K562 (cell line): ENCODE measurements at regions not wholly inside any gene's neighbourhood (a gene's known extent, or its start where the extent isn't known, plus 50 kb on each side); places are given as distances from the start of the nearest gene placed in this dataset.

Experiments used
- ARID3A ChIP-seq: IDR thresholded peaks from 2 replicates; pipeline ENCODE4 v1.6.1; 2012; ENCODE audit warnings: low read depth, low read length, improper control_type of control experiment, borderline replicate concordance
- CCAR2 ChIP-seq: fragments of 200-400 bp; formaldehyde crosslinking; IDR thresholded peaks from 2 replicates; pipeline ENCODE4 v1.6.1; 2017; ENCODE audit warnings: mild to moderate bottlenecking, low read depth, low read length
- EHMT2 ChIP-seq: fragments of 450-650 bp; IDR thresholded peaks from 2 replicates; pipeline ENCODE4 v1.6.1; 2018; ENCODE audit warnings: antibody characterized with exemption
- FOXP4 ChIP-seq: sonication (generic); formaldehyde crosslinking; IDR thresholded peaks from 2 replicates; pipeline ENCODE4 v1.8.0; 2022; ENCODE audit warnings: mild to moderate bottlenecking, missing genetic modification reagents, borderline replicate concordance
- GTF2B ChIP-seq: IDR thresholded peaks from 2 replicates; pipeline ENCODE4 v1.6.1; 2011; ENCODE audit not compliant: insufficient read length; ENCODE audit errors: extremely low read depth
- MAZ ChIP-seq, 2 experiments: fragments of 450-650 bp in 1 of 2; sonication (generic) in 1 of 2; formaldehyde crosslinking; IDR thresholded peaks in 1 of 2; conservative IDR thresholded peaks in 1 of 2; 2 replicates each; pipeline versions ENCODE4 v1.4.0 to v1.5.0; 2020; ENCODE audit warnings: mild to moderate bottlenecking in 1 of 2, missing genetic modification reagents in 1 of 2
- MED1 ChIP-seq: sonication (generic); formaldehyde crosslinking; IDR thresholded peaks from 2 replicates; pipeline ENCODE4 v1.8.1; 2023; ENCODE audit warnings: missing genetic modification reagents, borderline replicate concordance
- NCOA1 ChIP-seq: fragments of 450-650 bp; IDR thresholded peaks from 2 replicates; pipeline ENCODE4 v1.6.1; 2016; ENCODE audit warnings: low read depth
- NR1H2 ChIP-seq: sonication (generic); formaldehyde crosslinking; IDR thresholded peaks from 2 replicates; pipeline ENCODE4 v1.4.0; 2020; ENCODE audit warnings: mild to moderate bottlenecking, missing genetic modification reagents
- SIN3B ChIP-seq: fragments of 450-650 bp; IDR thresholded peaks from 2 replicates; pipeline ENCODE4 v1.6.1; 2017; ENCODE audit warnings: low read depth, mild to moderate bottlenecking, moderate library complexity
- TAF9B ChIP-seq: fragments of 450-650 bp; IDR thresholded peaks from 2 replicates; pipeline ENCODE4 v1.6.1; 2018; ENCODE audit warnings: mild to moderate bottlenecking; ENCODE audit not compliant: partially characterized antibody
- TSC22D4 ChIP-seq: fragments of 450-650 bp; IDR thresholded peaks from 2 replicates; pipeline ENCODE4 v1.6.1; 2016; ENCODE audit warnings: missing genetic modification characterization, missing biosample characterization, control low read depth
- ZBTB8A ChIP-seq: fragments of 450-650 bp; IDR thresholded peaks from 2 replicates; pipeline ENCODE4 v1.6.1; 2018; ENCODE audit warnings: mild to moderate bottlenecking, moderate library complexity; ENCODE audit not compliant: partially characterized antibody
- ZC3H4 ChIP-seq: sonication (generic); formaldehyde crosslinking; IDR thresholded peaks from 2 replicates; pipeline ENCODE4 v1.9.0; 2021; ENCODE audit warnings: missing genetic modification reagents, borderline replicate concordance
- ZNF3 ChIP-seq: fragments of 250-450 bp; sonication (Bioruptor Pico); IDR thresholded peaks from 2 replicates; pipeline ENCODE4 v1.5.0; 2021; ENCODE audit warnings: mild to moderate bottlenecking, moderate library complexity
- ZNF583 ChIP-seq: fragments of 250-450 bp; sonication (Bioruptor Pico); IDR thresholded peaks from 2 replicates; pipeline ENCODE4 v1.4.0; 2020
- ZNF644 ChIP-seq: fragments of 200-800 bp; sonication (Bioruptor generic); IDR thresholded peaks from 2 replicates; pipeline ENCODE4 v1.6.1; 2016; ENCODE audit warnings: low read depth, missing genetic modification characterization, missing compliant biosample characterization
- ZSCAN32 ChIP-seq: fragments of 450-650 bp; formaldehyde crosslinking; IDR thresholded peaks from 2 replicates; pipeline ENCODE4 v1.4.0; 2020; ENCODE audit warnings: mild to moderate bottlenecking, moderate library complexity
- TF ChIP-seq, protein P1 (sequence below): fragments of 450-650 bp; IDR thresholded peaks from one replicate; pipeline ENCODE4 v1.6.1; 2018; ENCODE audit warnings: mild to moderate bottlenecking, moderate library complexity; ENCODE audit not compliant: partially characterized antibody

DNA sequence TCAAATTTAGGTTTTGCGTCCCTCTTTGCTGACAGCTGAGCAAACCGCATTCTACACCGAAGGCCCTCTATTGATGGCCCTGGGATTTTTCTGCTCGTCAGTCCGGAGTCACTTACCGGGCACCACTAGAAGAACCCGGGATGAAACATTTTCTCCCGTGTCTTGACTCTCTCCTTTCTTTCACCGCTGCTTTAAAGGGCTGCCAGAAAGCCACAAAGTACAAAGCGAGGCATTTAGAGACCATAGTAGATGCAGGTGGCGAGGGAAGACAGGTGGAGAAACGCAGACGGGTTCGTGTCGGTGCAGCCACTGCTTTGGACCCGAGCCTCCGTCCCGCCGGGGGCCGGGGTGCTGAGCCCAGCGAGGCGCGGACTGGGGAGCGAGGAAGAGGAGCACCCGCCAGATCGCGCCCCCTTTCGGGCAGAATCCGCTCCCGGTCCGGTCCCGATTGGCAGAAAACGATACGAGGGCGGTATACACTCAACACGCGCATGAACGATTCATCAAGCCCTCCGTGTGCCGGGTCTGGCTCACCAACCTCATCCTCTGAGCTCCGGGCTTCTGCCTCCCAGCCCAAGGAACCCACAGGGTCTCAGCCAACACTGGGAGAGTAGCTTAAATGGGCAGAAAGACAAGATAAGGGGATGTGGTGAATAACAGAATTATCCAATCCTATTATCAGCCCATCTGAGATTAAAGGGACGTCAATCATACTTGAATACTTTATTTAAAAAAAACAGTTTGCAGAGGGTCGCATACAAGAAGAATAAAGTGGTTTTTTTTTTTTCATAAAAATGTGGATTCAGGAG lies 84.9 kb downstream of the TRIM27 start (continued):
- peak; percentile 77; the same call in 1 of the 2 replicates for TF ChIP-seq ARID3A
- TF ChIP-seq GTF2B, result no peak
- TF ChIP-seq, protein P1, sequence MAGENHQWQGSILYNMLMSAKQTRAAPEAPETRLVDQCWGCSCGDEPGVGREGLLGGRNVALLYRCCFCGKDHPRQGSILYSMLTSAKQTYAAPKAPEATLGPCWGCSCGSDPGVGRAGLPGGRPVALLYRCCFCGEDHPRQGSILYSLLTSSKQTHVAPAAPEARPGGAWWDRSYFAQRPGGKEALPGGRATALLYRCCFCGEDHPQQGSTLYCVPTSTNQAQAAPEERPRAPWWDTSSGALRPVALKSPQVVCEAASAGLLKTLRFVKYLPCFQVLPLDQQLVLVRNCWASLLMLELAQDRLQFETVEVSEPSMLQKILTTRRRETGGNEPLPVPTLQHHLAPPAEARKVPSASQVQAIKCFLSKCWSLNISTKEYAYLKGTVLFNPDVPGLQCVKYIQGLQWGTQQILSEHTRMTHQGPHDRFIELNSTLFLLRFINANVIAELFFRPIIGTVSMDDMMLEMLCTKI, result no peak
- TF ChIP-seq TSC22D4 (tag), result no peak
- peak; percentile 7; the same call in 1 of the 2 replicates for TF ChIP-seq SIN3B
- peak; percentile 69 to 94 for TF ChIP-seq MAZ (CRISPR knock-in tag; conservative IDR thresholded peaks at IDR 0.05 in 1 of 2, IDR thresholded peaks at IDR 0.05 in 1 of 2)
- TF ChIP-seq ZC3H4 (CRISPR knock-in tag), result no peak
- 0 out of 2 replicates have a peak, but pooled peaks have one; percentile 44 for TF ChIP-seq FOXP4
- no peak for TF ChIP-seq CCAR2
- TF ChIP-seq ZNF3 (CRISPR knock-in tag), result no peak
- TF ChIP-seq NR1H2 (CRISPR knock-in tag), result no peak
- no peak for TF ChIP-seq TAF9B
- no peak for TF ChIP-seq ZNF583 (CRISPR knock-in tag)
- TF ChIP-seq ZNF644 (tag), result no peak
- 0 out of 2 replicates have a peak, but pooled peaks have one; percentile 47 for TF ChIP-seq EHMT2
- 0 out of 2 replicates have a peak, but pooled peaks have one; percentile 20 for TF ChIP-seq NCOA1
- no peak for TF ChIP-seq ZSCAN32 (CRISPR knock-in tag)
- TF ChIP-seq MED1 (CRISPR knock-in tag), result no peak
- no peak for TF ChIP-seq ZBTB8A
